ENCODE measurements at regions not wholly inside any gene's neighbourhood (a gene's known extent, or its start where the extent isn't known, plus 50 kb on each side); places are given as distances from the start of the nearest gene placed in this dataset.
"Not testable (repeated sequence)": the region's sequence is repeated elsewhere in the genome, so short reads cannot be mapped to it uniquely, and the experiment has no call there.

GRCh38 chr5:91315701-91316100, 67.4 kb downstream of the ARRDC3 start:
- no peak for DNase-seq (ENCODE audit: low read depth)

- DNase-seq (ENCODE audit: low read depth) = peak; percentile 99
Observed at GRCh38 chr5:91313757-91314673, 69.1 kb downstream of the ARRDC3 start.

GRCh38 chr5:91312698-91313097, 70.4 kb downstream of the ARRDC3 start:
- no peak for DNase-seq (ENCODE audit: low read depth)

- peak; percentile 100 for DNase-seq (ENCODE audit: low read depth)
Observed at GRCh38 chr5:91311697-91312501, 71.2 kb downstream of the ARRDC3 start.

- no peak for DNase-seq (ENCODE audit: low read depth)
Observed at GRCh38 chr5:91311168-91311696, 71.9 kb downstream of the ARRDC3 start.

GRCh38 chr5:91308157-91308556, 75.0 kb downstream of the ARRDC3 start:
- DNase-seq (ENCODE audit: low read depth) = not testable (repeated sequence)

- DNase-seq (ENCODE audit: low read depth) = no peak
Observed at GRCh38 chr5:91307048-91307447, 76.1 kb downstream of the ARRDC3 start.

GRCh38 chr5:91306497-91306896, 76.6 kb downstream of the ARRDC3 start:
- peak; percentile 24 for DNase-seq (ENCODE audit: low read depth)

- DNase-seq (ENCODE audit: low read depth) = no peak
Observed at GRCh38 chr5:91305640-91306039, 77.5 kb downstream of the ARRDC3 start.

GRCh38 chr5:91304015-91304414, 79.1 kb downstream of the ARRDC3 start:
- DNase-seq (ENCODE audit: low read depth) = not testable (repeated sequence)

GRCh38 chr5:91302958-91303357, 80.2 kb downstream of the ARRDC3 start:
- no peak for DNase-seq (ENCODE audit: low read depth)

GRCh38 chr5:91302305-91302704, 80.8 kb downstream of the ARRDC3 start:
- no peak for DNase-seq (ENCODE audit: low read depth)

GRCh38 chr5:91301106-91301846, 81.8 kb downstream of the ARRDC3 start:
- peak; percentile 25 for DNase-seq (ENCODE audit: low read depth)

- no peak for DNase-seq (ENCODE audit: low read depth)
Observed at GRCh38 chr5:91297994-91298393, 85.1 kb downstream of the ARRDC3 start.

GRCh38 chr5:91296674-91297143, 86.4 kb downstream of the ARRDC3 start:
- DNase-seq (ENCODE audit: low read depth) = peak; percentile 96

- peak; percentile 34 for DNase-seq (ENCODE audit: low read depth)
Observed at GRCh38 chr5:91296102-91296501, 87.0 kb downstream of the ARRDC3 start.

GRCh38 chr5:91293131-91293530, 90.0 kb downstream of the ARRDC3 start:
- peak; percentile 86 for DNase-seq (ENCODE audit: low read depth)

- DNase-seq (ENCODE audit: low read depth) = no peak
Observed at GRCh38 chr5:91291628-91292569, 91.2 kb downstream of the ARRDC3 start.

GRCh38 chr5:91288118-91288916, 94.8 kb downstream of the ARRDC3 start:
- peak; percentile 62 for DNase-seq (ENCODE audit: low read depth)

GRCh38 chr5:91285062-91285461, 98.1 kb downstream of the ARRDC3 start:
- not testable (repeated sequence) for DNase-seq (ENCODE audit: low read depth)

Measured in M059J (cell line).